ENCODE measurements at regions not wholly inside any gene's neighbourhood (a gene's known extent, or its start where the extent isn't known, plus 50 kb on each side); places are given as distances from the start of the nearest gene placed in this dataset.

DNA sequence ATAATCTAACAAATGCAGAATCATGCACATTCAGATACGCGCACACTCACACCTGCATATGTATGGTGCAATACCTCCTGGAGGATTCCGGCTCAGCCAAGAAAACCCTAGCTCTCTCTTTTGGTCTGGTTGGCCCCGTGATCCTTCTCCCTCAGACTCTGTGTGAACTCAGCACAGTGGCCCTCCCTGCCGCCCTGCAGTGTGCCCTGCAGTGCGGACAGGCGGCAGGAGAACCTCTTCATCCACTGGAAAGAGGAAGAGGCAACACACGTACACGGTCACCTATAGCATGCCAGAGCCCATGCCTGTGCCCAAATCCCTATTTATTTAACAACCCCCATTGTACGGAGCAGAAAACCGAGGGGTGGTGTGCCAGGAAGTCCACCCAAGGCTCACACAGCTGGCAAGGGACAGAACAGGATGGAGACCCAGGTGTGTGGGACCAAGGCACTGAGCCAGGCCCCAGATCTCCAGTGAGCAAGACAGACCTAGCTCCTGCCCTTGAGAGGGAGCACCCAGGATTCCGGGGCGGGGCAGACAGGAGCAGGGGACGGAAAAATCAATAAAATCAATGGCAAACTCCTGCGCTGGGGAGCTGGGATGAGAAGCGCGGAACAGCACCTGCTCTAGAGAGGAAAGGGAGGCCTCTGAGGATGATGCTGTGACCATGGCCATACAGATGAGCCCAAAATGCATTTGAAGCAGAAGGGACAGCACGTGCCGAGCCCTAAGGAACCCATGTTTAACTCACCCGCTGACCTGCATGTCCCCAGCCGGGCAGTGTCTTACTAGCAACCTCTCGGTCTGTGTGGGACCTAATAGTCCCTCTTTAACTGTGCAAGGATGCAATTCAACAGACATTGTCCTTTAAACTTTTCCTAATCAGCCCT lies 54.7 kb upstream of the CIBAR2 start:
- Histone ChIP-seq H3K4me2 (ENCODE audit: low read depth, low read length) (peak overlapping the region; percentile 83), H3K36me3 (replicated peaks in 1 of 2; ENCODE audit: control insufficient read depth in 1 of 2, insufficient read depth in 2 of 2, low read length in 2 of 2) (no peaks in the 10 kb centered on the region), H3K4me1 (ENCODE audit: insufficient read depth, low read length) (peaks cover 80% of the 10 kb centered on the region), H3K27me3 (ENCODE audit: control insufficient read depth in 1 of 2, insufficient read depth in 2 of 2, low read length in 2 of 2) (peaks cover 13 to 38% of the 10 kb centered on the region in 2 experiments), H3K27ac (ENCODE audit: extremely low read length, insufficient read depth, low read length) (peak overlapping the region; percentile 63), H2AFZ (ENCODE audit: low read length) (no peak overlapping the region), H3K4me3 (replicated peaks in 1 of 3; ENCODE audit: insufficient read depth in 1 of 3, low read depth in 2 of 3, low read length in 3 of 3) (peak overlapping the region in 1 of 3 experiments; percentile 70; a peak in 2 of 6 replicates), H3K79me2 (ENCODE audit: insufficient read depth, low read length) (no peaks in the 10 kb centered on the region), H4K20me1 (ENCODE audit: insufficient read depth, low read length) (peaks cover 11% of the 10 kb centered on the region; the same call in 1 of the 2 replicates), H3K9ac (ENCODE audit: insufficient read depth, low read depth, low read length) (no peak overlapping the region), H3K9me3 (ENCODE audit: low read length) (no peaks in the 10 kb centered on the region)
- POLR2A ChIA-PET: interaction anchor here (0.9 to 3.3 kb wide), 6 partner anchors 8 to 52 kb away, joined by 3 to 47 read pairs (median 7); no protein-coding TSS in a partner anchor
- CTCF ChIA-PET (ENCODE audit: low intra/inter-chr PET ratio, low total read pairs): interaction anchor here (2.4 kb wide), 1 partner anchor 52 kb away, joined by 7 read pairs; no protein-coding TSS in a partner anchor
- no peak for FAIRE-seq
- peak; percentile 69 for DNase-seq (ENCODE audit: low spot score)
- intact Hi-C loops (cut with micrococcal nuclease; ENCODE audit: unreplicated experiment): loop anchor here (2.0 kb wide), 1 partner anchor 30 kb away; no protein-coding TSS in a partner anchor
- no TSS peak for BruUV-seq (replicated peaks)
- in situ Hi-C loops (cut with HindIII; ENCODE audit: extremely low pct_ligation_motif_present, low pct_unique_long_range_greater_than_20kb): no loop called here
- WGBS (ENCODE audit: low lambda C conversion rate): 11% methylated on average over 22 of the region's 22 CpGs
- ATAC-seq: peak; percentile 45
- TF ChIP-seq, protein P1, sequence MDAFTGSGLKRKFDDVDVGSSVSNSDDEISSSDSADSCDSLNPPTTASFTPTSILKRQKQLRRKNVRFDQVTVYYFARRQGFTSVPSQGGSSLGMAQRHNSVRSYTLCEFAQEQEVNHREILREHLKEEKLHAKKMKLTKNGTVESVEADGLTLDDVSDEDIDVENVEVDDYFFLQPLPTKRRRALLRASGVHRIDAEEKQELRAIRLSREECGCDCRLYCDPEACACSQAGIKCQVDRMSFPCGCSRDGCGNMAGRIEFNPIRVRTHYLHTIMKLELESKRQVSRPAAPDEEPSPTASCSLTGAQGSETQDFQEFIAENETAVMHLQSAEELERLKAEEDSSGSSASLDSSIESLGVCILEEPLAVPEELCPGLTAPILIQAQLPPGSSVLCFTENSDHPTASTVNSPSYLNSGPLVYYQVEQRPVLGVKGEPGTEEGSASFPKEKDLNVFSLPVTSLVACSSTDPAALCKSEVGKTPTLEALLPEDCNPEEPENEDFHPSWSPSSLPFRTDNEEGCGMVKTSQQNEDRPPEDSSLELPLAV (CRISPR knock-in tag; conservative IDR thresholded peaks at IDR 0.05; ENCODE audit: low read depth): no peak
- TF ChIP-seq ZBTB42 (CRISPR knock-in tag; IDR thresholded peaks at IDR 0.05): 0 out of 2 replicates have a peak, but pooled peaks have one; percentile 12
- TF ChIP-seq, protein P2, sequence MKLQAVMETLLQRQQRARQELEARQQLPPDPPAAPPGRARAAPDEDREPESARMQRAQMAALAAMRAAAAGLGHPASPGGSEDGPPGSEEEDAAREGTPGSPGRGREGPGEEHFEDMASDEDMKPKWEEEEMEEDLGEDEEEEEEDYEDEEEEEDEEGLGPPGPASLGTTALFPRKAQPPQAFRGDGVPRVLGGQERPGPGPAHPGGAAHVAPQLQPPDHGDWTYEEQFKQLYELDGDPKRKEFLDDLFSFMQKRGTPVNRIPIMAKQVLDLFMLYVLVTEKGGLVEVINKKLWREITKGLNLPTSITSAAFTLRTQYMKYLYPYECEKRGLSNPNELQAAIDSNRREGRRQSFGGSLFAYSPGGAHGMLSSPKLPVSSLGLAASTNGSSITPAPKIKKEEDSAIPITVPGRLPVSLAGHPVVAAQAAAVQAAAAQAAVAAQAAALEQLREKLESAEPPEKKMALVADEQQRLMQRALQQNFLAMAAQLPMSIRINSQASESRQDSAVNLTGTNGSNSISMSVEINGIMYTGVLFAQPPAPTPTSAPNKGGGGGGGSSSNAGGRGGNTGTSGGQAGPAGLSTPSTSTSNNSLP (IDR thresholded peaks at IDR 0.05; ENCODE audit: low read depth, low read length): no peak
- TF ChIP-seq, protein P3, sequence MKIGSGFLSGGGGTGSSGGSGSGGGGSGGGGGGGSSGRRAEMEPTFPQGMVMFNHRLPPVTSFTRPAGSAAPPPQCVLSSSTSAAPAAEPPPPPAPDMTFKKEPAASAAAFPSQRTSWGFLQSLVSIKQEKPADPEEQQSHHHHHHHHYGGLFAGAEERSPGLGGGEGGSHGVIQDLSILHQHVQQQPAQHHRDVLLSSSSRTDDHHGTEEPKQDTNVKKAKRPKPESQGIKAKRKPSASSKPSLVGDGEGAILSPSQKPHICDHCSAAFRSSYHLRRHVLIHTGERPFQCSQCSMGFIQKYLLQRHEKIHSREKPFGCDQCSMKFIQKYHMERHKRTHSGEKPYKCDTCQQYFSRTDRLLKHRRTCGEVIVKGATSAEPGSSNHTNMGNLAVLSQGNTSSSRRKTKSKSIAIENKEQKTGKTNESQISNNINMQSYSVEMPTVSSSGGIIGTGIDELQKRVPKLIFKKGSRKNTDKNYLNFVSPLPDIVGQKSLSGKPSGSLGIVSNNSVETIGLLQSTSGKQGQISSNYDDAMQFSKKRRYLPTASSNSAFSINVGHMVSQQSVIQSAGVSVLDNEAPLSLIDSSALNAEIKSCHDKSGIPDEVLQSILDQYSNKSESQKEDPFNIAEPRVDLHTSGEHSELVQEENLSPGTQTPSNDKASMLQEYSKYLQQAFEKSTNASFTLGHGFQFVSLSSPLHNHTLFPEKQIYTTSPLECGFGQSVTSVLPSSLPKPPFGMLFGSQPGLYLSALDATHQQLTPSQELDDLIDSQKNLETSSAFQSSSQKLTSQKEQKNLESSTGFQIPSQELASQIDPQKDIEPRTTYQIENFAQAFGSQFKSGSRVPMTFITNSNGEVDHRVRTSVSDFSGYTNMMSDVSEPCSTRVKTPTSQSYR (CRISPR knock-in tag; IDR thresholded peaks at IDR 0.05; ENCODE audit: borderline replicate concordance): 0 out of 2 replicates have a peak, but pooled peaks have one; percentile 8
- peak; percentile 34 for TF ChIP-seq SRSF1 (optimal IDR thresholded peaks at IDR 0.05; ENCODE audit: low read depth, low read length)
- no peak for TF ChIP-seq ZNF749 (CRISPR knock-in tag; IDR thresholded peaks at IDR 0.05; ENCODE audit: borderline replicate concordance)
- no peak for TF ChIP-seq ZBTB8A (CRISPR knock-in tag; IDR thresholded peaks at IDR 0.05; ENCODE audit: borderline replicate concordance, low read depth)
- peak; percentile 88 for TF ChIP-seq SALL1 (CRISPR knock-in tag; IDR thresholded peaks at IDR 0.05)
- TF ChIP-seq, protein P4, sequence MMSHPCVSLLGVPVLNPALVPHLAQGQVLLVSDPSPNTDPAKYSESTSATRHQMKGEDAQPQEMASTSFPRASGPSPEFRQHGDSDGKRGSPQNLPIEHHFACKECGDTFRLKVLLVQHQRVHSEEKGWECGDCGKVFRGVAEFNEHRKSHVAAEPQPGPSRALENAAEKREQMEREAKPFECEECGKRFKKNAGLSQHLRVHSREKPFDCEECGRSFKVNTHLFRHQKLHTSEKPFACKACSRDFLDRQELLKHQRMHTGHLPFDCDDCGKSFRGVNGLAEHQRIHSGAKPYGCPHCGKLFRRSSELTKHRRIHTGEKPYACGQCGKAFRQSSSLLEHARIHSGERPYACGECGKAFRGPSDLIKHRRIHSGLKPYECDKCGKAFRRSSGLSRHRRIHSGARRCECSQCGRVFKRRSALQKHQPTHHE (CRISPR knock-in tag; IDR thresholded peaks at IDR 0.05; ENCODE audit: borderline replicate concordance): no peak; the same call in 1 of the 2 replicates
- 0 out of 2 replicates have a peak, but pooled peaks have one; percentile 54 for TF ChIP-seq ZNF543 (CRISPR knock-in tag; IDR thresholded peaks at IDR 0.05)
- peak; percentile 88 for TF ChIP-seq SSRP1 (CRISPR knock-in tag; IDR thresholded peaks at IDR 0.05)
- no peak for TF ChIP-seq ZNF234 (CRISPR knock-in tag; conservative IDR thresholded peaks at IDR 0.05)
- peak; percentile 59 for TF ChIP-seq CREM (IDR thresholded peaks at IDR 0.05)
- no peak for TF ChIP-seq CREM (CRISPR knock-in tag; IDR thresholded peaks at IDR 0.05)
- 0 out of 2 replicates have a peak, but pooled peaks have one; percentile 21 for TF ChIP-seq MBNL3 (CRISPR knock-in tag; conservative IDR thresholded peaks at IDR 0.05)
- TF ChIP-seq ZNF274 (CRISPR knock-in tag; IDR thresholded peaks at IDR 0.05): peak; percentile 71; the same call in 1 of the 2 replicates
